ENCODE measurements at regions not wholly inside any gene's neighbourhood (a gene's known extent, or its start where the extent isn't known, plus 50 kb on each side); places are given as distances from the start of the nearest gene placed in this dataset.

DNA sequence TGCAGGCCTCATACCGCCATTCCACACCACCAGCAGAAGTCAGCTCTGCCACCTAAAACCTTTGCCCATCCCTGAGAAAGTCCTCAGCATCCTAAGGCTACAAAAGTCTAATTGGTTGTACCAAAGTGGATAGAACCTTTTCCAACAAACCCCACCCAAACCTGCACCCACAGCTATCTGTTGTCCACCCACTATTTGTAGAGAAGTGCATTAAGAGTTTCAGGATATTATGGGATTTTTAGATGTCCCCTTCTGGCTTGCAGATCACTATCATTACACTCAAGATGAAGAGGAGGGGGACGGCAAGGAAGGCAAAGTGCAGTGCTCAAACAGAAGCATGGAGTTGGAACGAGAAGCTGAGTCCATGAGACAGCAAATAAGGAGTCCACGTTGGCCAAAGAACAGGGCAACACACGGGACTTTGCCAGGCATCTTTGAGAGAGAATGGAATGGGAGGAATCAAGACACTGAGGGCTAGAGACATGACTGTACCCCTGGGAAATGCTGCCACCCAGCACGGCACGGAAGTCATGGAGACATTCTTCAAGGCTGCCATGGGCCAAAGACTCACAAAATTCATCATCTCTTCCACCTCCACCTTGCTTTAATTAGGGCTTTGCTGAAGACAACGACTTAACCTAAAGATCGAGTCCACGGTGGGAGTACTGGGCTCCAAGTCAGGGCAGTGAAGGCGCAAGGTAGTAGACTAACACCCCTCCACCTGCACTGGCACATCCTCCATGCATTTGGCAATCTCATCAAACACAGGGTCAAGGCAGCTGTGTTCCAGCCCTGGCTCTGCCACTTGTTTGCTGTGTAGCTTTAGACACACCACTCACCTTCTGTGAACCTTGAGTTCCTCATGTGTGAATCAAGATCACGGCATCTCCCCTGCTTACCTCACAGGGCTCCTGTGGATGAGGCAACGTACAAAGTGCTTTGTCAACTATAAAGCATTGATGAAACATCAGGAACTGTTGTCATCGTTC lies 112.9 kb upstream of the TMEM45B start:
- TF ChIP-seq RAD21 (IDR thresholded peaks at IDR 0.05; ENCODE audit: low read length) (no peak), NFE2L2 (IDR thresholded peaks at IDR 0.05; ENCODE audit: low read depth, low read length) (no peak), CHD1 (IDR thresholded peaks at IDR 0.05; ENCODE audit: low read depth, low read length) (no peak)
- TF ChIP-seq, protein P1, sequence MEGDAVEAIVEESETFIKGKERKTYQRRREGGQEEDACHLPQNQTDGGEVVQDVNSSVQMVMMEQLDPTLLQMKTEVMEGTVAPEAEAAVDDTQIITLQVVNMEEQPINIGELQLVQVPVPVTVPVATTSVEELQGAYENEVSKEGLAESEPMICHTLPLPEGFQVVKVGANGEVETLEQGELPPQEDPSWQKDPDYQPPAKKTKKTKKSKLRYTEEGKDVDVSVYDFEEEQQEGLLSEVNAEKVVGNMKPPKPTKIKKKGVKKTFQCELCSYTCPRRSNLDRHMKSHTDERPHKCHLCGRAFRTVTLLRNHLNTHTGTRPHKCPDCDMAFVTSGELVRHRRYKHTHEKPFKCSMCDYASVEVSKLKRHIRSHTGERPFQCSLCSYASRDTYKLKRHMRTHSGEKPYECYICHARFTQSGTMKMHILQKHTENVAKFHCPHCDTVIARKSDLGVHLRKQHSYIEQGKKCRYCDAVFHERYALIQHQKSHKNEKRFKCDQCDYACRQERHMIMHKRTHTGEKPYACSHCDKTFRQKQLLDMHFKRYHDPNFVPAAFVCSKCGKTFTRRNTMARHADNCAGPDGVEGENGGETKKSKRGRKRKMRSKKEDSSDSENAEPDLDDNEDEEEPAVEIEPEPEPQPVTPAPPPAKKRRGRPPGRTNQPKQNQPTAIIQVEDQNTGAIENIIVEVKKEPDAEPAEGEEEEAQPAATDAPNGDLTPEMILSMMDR (conservative IDR thresholded peaks at IDR 0.05; ENCODE audit: low read depth, low read length): no peak

Data from IMR-90 (cell line).